ENCODE measurements at regions not wholly inside any gene's neighbourhood (a gene's known extent, or its start where the extent isn't known, plus 50 kb on each side); places are given as distances from the start of the nearest gene placed in this dataset.

- Histone ChIP-seq H3K9me3 (replicated peaks in 1 of 2; ENCODE audit: control insufficient read depth in 1 of 2, insufficient read depth in 1 of 2, low read length in 2 of 2) (no peaks in the 10 kb centered on the region), H3K27ac (ENCODE audit: low read depth in 1 of 2, low read length in 2 of 2) (peak overlapping the region in 1 of 2 donors; percentile 18), H3K4me1 (ENCODE audit: control insufficient read depth in 1 of 2, insufficient read depth in 2 of 2, low read length in 2 of 2) (peaks cover 23 to 25% of the 10 kb centered on the region in 2 donors), H3K27me3 (ENCODE audit: control insufficient read depth in 2 of 2, insufficient read depth in 2 of 2, low read length in 2 of 2) (no peaks in the 10 kb centered on the region), H3K4me2 (replicated peaks; ENCODE audit: extremely low read depth, low read length, poor library complexity, severe bottlenecking) (no peak overlapping the region), H3K36me3 (replicated peaks in 1 of 2; ENCODE audit: control insufficient read depth in 1 of 2, insufficient read depth in 2 of 2, low read length in 2 of 2) (no peaks in the 10 kb centered on the region), H3K4me3 (replicated peaks in 1 of 3; ENCODE audit: low read depth in 2 of 3, low read length in 3 of 3) (no peak overlapping the region), H3K79me2 (ENCODE audit: insufficient read depth, low read length) (no peaks in the 10 kb centered on the region), H3K9ac (ENCODE audit: insufficient read depth, low read length, poor library complexity, severe bottlenecking) (no peak overlapping the region), H4K20me1 (ENCODE audit: insufficient read depth, low read length) (no peaks in the 10 kb centered on the region), H2AFZ (ENCODE audit: insufficient read depth, low read depth, low read length, poor library complexity, severe bottlenecking) (peak overlapping the region; percentile 38)
- peaks cover 0 to 2% (median 0%) of the 10 kb centered on the region in 7 donors for H3K9me3 Mint-ChIP-seq
- TF ChIP-seq CTCF (IDR thresholded peaks at IDR 0.05), result no peak
- H3K36me3 Mint-ChIP-seq, result no peaks in the 10 kb centered on the region
- H3K4me1 Mint-ChIP-seq, result peaks cover 28% of the 10 kb centered on the region
- H3K4me3 Mint-ChIP-seq, result no peak overlapping the region
- no peaks in the 10 kb centered on the region for H3K27me3 Mint-ChIP-seq (ENCODE audit: low read depth in 3 of 3)
- no CpG with 5 or more reads among the region's 4 CpGs for WGBS (ENCODE audit: insufficient coverage)
- intact Hi-C loops (cut with micrococcal nuclease), result no loop called here
- DNase-seq, result no peak
- H3K27ac Mint-ChIP-seq, result peak overlapping the region in 2 of 7 donors; percentile 10 to 13
Observed at GRCh38 chr12:18141048-18141982, 51.3 kb upstream of the RERGL start.

- H4K20me1 ChIP-seq (ENCODE audit: insufficient read depth, low read length), result no peaks in the 10 kb centered on the region
- H3K4me3 Mint-ChIP-seq, result no peak overlapping the region
- intact Hi-C loops (cut with micrococcal nuclease), result no loop called here
- H3K4me2 ChIP-seq (replicated peaks; ENCODE audit: extremely low read depth, low read length, poor library complexity, severe bottlenecking), result no peak overlapping the region
- H2AFZ ChIP-seq (ENCODE audit: insufficient read depth, low read depth, low read length, poor library complexity, severe bottlenecking), result no peak overlapping the region
- DNase-seq, result peak; percentile 8 to 52 (median 15)
- WGBS (ENCODE audit: insufficient coverage), result no CpG with 5 or more reads among the region's 1 CpG
- TF ChIP-seq CTCF (IDR thresholded peaks at IDR 0.05), result peak; percentile 78
- H3K4me3 ChIP-seq (replicated peaks in 1 of 3; ENCODE audit: low read depth in 2 of 3, low read length in 3 of 3), result no peak overlapping the region
- H3K9ac ChIP-seq (ENCODE audit: insufficient read depth, low read length, poor library complexity, severe bottlenecking), result no peak overlapping the region
- no peak overlapping the region for H3K27ac ChIP-seq (ENCODE audit: low read depth in 1 of 2, low read length in 2 of 2)
- H3K9me3 Mint-ChIP-seq, result peaks cover 0 to 3% (median 0%) of the 10 kb centered on the region in 7 donors
- no peaks in the 10 kb centered on the region for H3K36me3 ChIP-seq (replicated peaks in 1 of 2; ENCODE audit: control insufficient read depth in 1 of 2, insufficient read depth in 2 of 2, low read length in 2 of 2)
- peaks cover 20% of the 10 kb centered on the region for H3K4me1 Mint-ChIP-seq
- peaks cover 13% of the 10 kb centered on the region in 2 donors for H3K4me1 ChIP-seq (ENCODE audit: control insufficient read depth in 1 of 2, insufficient read depth in 2 of 2, low read length in 2 of 2)
- H3K9me3 ChIP-seq (replicated peaks in 1 of 2; ENCODE audit: control insufficient read depth in 1 of 2, insufficient read depth in 1 of 2, low read length in 2 of 2), result no peaks in the 10 kb centered on the region
- H3K27ac Mint-ChIP-seq, result no peak overlapping the region
- no peaks in the 10 kb centered on the region for H3K79me2 ChIP-seq (ENCODE audit: insufficient read depth, low read length)
- no peaks in the 10 kb centered on the region for H3K27me3 ChIP-seq (ENCODE audit: control insufficient read depth in 2 of 2, insufficient read depth in 2 of 2, low read length in 2 of 2)
- peaks cover 0 to 3% (median 0%) of the 10 kb centered on the region in 3 donors for H3K27me3 Mint-ChIP-seq (ENCODE audit: low read depth in 3 of 3)
- H3K36me3 Mint-ChIP-seq, result no peaks in the 10 kb centered on the region
Observed at GRCh38 chr12:18139989-18140596, 50.1 kb upstream of the RERGL start.
